GM23248 (cell line): ENCODE measurements at regions not wholly inside any gene's neighbourhood (a gene's known extent, or its start where the extent isn't known, plus 50 kb on each side); places are given as distances from the start of the nearest gene placed in this dataset.
"Not testable (repeated sequence)": the region's sequence is repeated elsewhere in the genome, so short reads cannot be mapped to it uniquely, and the experiment has no call there.

ENCODE experiments used
- DNase-seq: peaks from one replicate; pipeline ENCODE4 v3.0.0-alpha.2; 2015
- H2AFZ ChIP-seq: fragments of 200-600 bp; sonication (generic); 2 replicates; pipeline ENCODE4 v1.6.1; 2016; ENCODE audit warnings: antibody characterized with exemption
- H3F3A ChIP-seq: fragments of 200-600 bp; sonication (generic); 2 replicates; pipeline ENCODE4 v1.6.1; 2016; ENCODE audit warnings: mild to moderate bottlenecking, antibody characterized with exemption, mixed run types; ENCODE audit not compliant: insufficient read depth
- H3K27ac ChIP-seq: fragments of 200-600 bp; sonication (generic); 2 replicates; pipeline ENCODE4 v1.5.1; 2016; ENCODE audit warnings: mild to moderate bottlenecking
- H3K27me3 ChIP-seq: fragments of 200-600 bp; sonication (generic); replicated peaks from 2 replicates; pipeline ENCODE4 v1.6.1; 2016; ENCODE audit warnings: mild to moderate bottlenecking; ENCODE audit not compliant: insufficient read depth
- H3K36me3 ChIP-seq: fragments of 200-600 bp; sonication (generic); 2 replicates; pipeline ENCODE4 v1.6.1; 2016; ENCODE audit warnings: low read depth, mild to moderate bottlenecking
- H3K4me1 ChIP-seq: fragments of 200-600 bp; sonication (generic); 2 replicates; pipeline ENCODE4 v1.6.1; 2016; ENCODE audit warnings: mild to moderate bottlenecking; ENCODE audit not compliant: insufficient read depth
- H3K4me2 ChIP-seq: fragments of 200-600 bp; sonication (generic); one replicate; pipeline ENCODE4 v1.6.1; 2016; ENCODE audit warnings: mild to moderate bottlenecking; ENCODE audit not compliant: unreplicated experiment
- H3K4me3 ChIP-seq: fragments of 200-600 bp; sonication (generic); 2 replicates; pipeline ENCODE4 v1.5.1; 2016; ENCODE audit warnings: mild to moderate bottlenecking
- H3K79me2 ChIP-seq: fragments of 200-600 bp; sonication (generic); 2 replicates; pipeline ENCODE4 v1.6.1; 2016; ENCODE audit warnings: mild to moderate bottlenecking; ENCODE audit not compliant: insufficient read depth
- H3K9ac ChIP-seq: fragments of 200-600 bp; sonication (generic); 2 replicates; pipeline ENCODE4 v1.6.1; 2016; ENCODE audit warnings: mild to moderate bottlenecking
- H3K9me2 ChIP-seq: fragments of 200-600 bp; sonication (generic); 2 replicates; pipeline ENCODE4 v1.6.1; 2016; ENCODE audit warnings: mixed run types, mild to moderate bottlenecking, moderate library complexity; ENCODE audit not compliant: insufficient read depth
- H3K9me3 ChIP-seq: fragments of 200-600 bp; sonication (generic); one replicate; pipeline ENCODE4 v1.6.1; 2017; ENCODE audit warnings: low read depth
- H4K20me1 ChIP-seq: fragments of 200-600 bp; sonication (generic); 2 replicates; pipeline ENCODE4 v1.6.0; 2016; ENCODE audit not compliant: insufficient read depth
- EZH2 ChIP-seq: fragments of 200-600 bp; sonication (generic); IDR thresholded peaks from 2 replicates; pipeline ENCODE4 v1.6.1; 2018; ENCODE audit warnings: antibody characterized with exemption, mild to moderate bottlenecking; ENCODE audit not compliant: insufficient read depth, poor library complexity, severe bottlenecking
- EZH2phosphoT487 ChIP-seq: fragments of 200-600 bp; sonication (generic); IDR thresholded peaks from 2 replicates; pipeline ENCODE4 v1.6.1; 2018; ENCODE audit warnings: antibody characterized with exemption, moderate library complexity, mild to moderate bottlenecking, low read depth; ENCODE audit not compliant: insufficient read depth
- WGBS, 2 experiments: methylation state at CpG; one replicate each; pipeline ENCODE4 v1.1.6; 2015 to 2017; ENCODE audit warnings: low lambda C conversion rate in 2 of 2, low coverage in 1 of 2; ENCODE audit errors: missing lambda C conversion rate in 2 of 2; 5-methylcytosine and 5-hydroxymethylcytosine counted together
- in situ Hi-C: fragments of 300-500 bp; cut with MboI; formaldehyde crosslinking; loops from 2 replicates; pipeline ENCODE4 v1.15.0; 2020

GRCh38 chr18:41060967-41061366 is 894.1 kb upstream of the PIK3C3 start:
- H2AFZ ChIP-seq = no peak overlapping the region
- no peak for DNase-seq
- 28 to 31% methylated on average over 2 of the region's 2 CpGs for WGBS, 2 experiments
- no peak for TF ChIP-seq EZH2phosphoT487
- TF ChIP-seq EZH2 = no peak
- H3K9me3 ChIP-seq = no peaks in the 10 kb centered on the region
- no peaks in the 10 kb centered on the region for H3K4me1 ChIP-seq
- H3K27me3 ChIP-seq = no peaks in the 10 kb centered on the region
- no peaks in the 10 kb centered on the region for H4K20me1 ChIP-seq
- in situ Hi-C loops = no loop called here
- H3K79me2 ChIP-seq = no peaks in the 10 kb centered on the region
- no peaks in the 10 kb centered on the region for H3K9me2 ChIP-seq
- no peaks in the 10 kb centered on the region for H3K36me3 ChIP-seq
- H3K27ac ChIP-seq = no peak overlapping the region
- H3K4me2 ChIP-seq = no peak overlapping the region
- H3F3A ChIP-seq = no peaks in the 10 kb centered on the region
- H3K9ac ChIP-seq = no peak overlapping the region
- no peak overlapping the region for H3K4me3 ChIP-seq

- no peak overlapping the region for H3K4me2 ChIP-seq
- no peak overlapping the region for H2AFZ ChIP-seq
- no peaks in the 10 kb centered on the region for H3K36me3 ChIP-seq
- DNase-seq = no peak
- TF ChIP-seq EZH2phosphoT487 = no peak
- TF ChIP-seq EZH2 = no peak
- no peaks in the 10 kb centered on the region for H3K4me1 ChIP-seq
- H4K20me1 ChIP-seq = no peaks in the 10 kb centered on the region
- no peaks in the 10 kb centered on the region for H3K9me2 ChIP-seq
- H3K27me3 ChIP-seq = no peaks in the 10 kb centered on the region
- no peak overlapping the region for H3K9ac ChIP-seq
- no peak overlapping the region for H3K4me3 ChIP-seq
- 8 to 10% methylated on average over 1 of the region's 1 CpG for WGBS, 2 experiments
- no peak overlapping the region for H3K27ac ChIP-seq
- in situ Hi-C loops = no loop called here
- H3K79me2 ChIP-seq = no peaks in the 10 kb centered on the region
- H3F3A ChIP-seq = no peaks in the 10 kb centered on the region
- no peaks in the 10 kb centered on the region for H3K9me3 ChIP-seq
These were observed 896.0 kb upstream of the PIK3C3 start for GRCh38 chr18:41059126-41059415.

DNA sequence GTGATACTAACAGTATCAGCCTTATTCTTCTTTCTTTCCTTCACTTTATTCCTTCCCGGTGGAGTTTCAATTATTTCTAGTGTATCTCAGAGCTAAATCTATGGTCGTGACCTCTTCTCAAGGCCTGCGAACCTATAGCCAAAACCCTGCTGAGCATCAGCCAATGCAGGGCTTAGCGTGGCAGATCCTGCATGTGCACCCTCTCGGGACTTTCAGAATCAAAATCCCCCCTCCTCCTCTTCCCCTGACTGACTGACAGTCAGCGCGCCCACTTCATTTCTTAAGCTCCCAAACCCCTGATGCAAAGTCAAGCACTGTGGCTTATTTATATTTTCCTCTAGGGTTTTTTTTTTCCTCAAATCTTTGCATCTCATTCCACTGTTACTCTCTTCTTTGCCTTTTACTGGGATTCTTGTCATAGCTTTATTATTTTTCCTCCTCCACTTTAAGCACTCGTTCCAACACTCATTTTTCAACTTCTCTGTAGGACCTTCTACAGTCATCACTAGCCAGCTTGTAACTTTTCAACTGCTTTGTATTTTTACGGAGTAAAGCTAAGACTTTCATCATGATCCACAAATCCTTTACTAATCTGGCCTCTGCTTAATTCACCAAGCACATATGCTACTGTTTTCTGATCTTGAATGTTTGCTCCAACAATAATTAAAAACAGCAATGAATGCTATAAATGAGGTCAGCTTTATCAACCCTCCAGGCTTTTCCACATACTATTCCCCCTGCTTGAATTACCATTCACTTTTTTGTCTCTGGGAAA is 896.5 kb upstream of the PIK3C3 start:
- no peak overlapping the region for H3K4me2 ChIP-seq
- WGBS, 2 experiments = 38 to 45% methylated on average over 9 of the region's 9 CpGs
- H3K36me3 ChIP-seq = no peaks in the 10 kb centered on the region
- H3K27me3 ChIP-seq = no peaks in the 10 kb centered on the region
- no peaks in the 10 kb centered on the region for H3K9me2 ChIP-seq
- in situ Hi-C loops = no loop called here
- no peaks in the 10 kb centered on the region for H3K79me2 ChIP-seq
- no peak overlapping the region for H3K9ac ChIP-seq
- H2AFZ ChIP-seq = no peak overlapping the region
- no peaks in the 10 kb centered on the region for H4K20me1 ChIP-seq
- DNase-seq = no peak
- H3K4me1 ChIP-seq = no peaks in the 10 kb centered on the region
- no peaks in the 10 kb centered on the region for H3F3A ChIP-seq
- no peak overlapping the region for H3K4me3 ChIP-seq
- H3K9me3 ChIP-seq = no peaks in the 10 kb centered on the region
- no peak overlapping the region for H3K27ac ChIP-seq
- TF ChIP-seq EZH2 (no peak), EZH2phosphoT487 (no peak)

DNA sequence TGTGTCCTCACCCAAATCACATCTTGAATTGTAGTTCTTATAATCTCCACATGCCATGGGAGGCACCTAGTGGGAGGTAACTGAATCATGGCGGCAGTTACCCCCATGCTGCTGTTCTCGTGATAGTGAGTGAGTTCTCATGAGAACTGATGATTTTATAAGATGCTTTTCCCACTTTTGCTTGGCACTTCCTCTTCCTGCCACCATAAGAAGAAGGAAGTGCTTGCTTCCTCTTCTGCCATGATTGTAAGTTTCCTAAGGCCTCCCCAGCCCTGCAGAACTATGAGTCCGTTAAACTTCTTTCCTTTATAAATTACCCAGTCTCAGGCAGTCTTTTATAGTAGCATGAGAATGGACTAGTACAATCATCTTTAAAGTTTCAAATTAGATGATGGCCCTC is 902.4 kb upstream of the PIK3C3 start:
- no peaks in the 10 kb centered on the region for H4K20me1 ChIP-seq
- H3K27me3 ChIP-seq = peaks cover 3% of the 10 kb centered on the region; the same call in 1 of the 2 replicates
- TF ChIP-seq EZH2 (no peak), EZH2phosphoT487 (no peak)
- H3F3A ChIP-seq = no peaks in the 10 kb centered on the region
- in situ Hi-C loops = no loop called here
- DNase-seq = no peak
- no peak overlapping the region for H3K9ac ChIP-seq
- no peak overlapping the region for H3K4me3 ChIP-seq
- H3K36me3 ChIP-seq = no peaks in the 10 kb centered on the region
- no peak overlapping the region for H3K27ac ChIP-seq
- H3K9me2 ChIP-seq = no peaks in the 10 kb centered on the region
- H2AFZ ChIP-seq = no peak overlapping the region
- WGBS, 2 experiments = 22 to 37% methylated on average over 3 of the region's 3 CpGs
- H3K79me2 ChIP-seq = no peaks in the 10 kb centered on the region
- H3K4me2 ChIP-seq = no peak overlapping the region
- no peaks in the 10 kb centered on the region for H3K4me1 ChIP-seq
- H3K9me3 ChIP-seq = no peaks in the 10 kb centered on the region

DNA sequence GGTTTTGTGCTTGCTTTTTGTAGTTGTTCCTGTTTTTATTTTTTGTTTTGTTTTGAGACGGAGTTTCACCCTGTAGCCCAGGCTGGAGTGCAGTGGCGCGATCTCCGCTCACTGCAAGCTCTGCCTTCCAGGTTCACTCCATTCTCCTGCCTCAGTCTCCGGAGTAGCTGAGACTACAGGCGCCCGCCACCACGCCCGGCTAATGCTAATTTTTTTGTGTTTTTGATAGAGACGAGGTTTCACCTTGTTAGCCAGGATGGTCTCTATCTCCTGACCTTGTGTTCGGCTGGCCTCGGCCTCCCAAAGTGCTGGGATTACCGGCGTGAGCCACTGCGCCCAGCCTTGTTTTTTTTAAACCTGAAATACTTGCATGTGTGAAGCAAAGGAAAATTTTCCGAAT is 908.8 kb upstream of the PIK3C3 start:
- 53 to 64% methylated on average over 16 of the region's 16 CpGs for WGBS, 2 experiments
- H3K27ac ChIP-seq, H3K4me2 ChIP-seq, H3K9ac ChIP-seq, H3K27me3 ChIP-seq, H3K4me1 ChIP-seq, H3K9me3 ChIP-seq, H3K79me2 ChIP-seq, H2AFZ ChIP-seq, H3K36me3 ChIP-seq, H3F3A ChIP-seq, DNase-seq, H4K20me1 ChIP-seq, H3K4me3 ChIP-seq, in situ Hi-C loops, H3K9me2 ChIP-seq: not testable (repeated sequence)
